Endothelial cell of umbilical vein (primary cell): ENCODE measurements at regions not wholly inside any gene's neighbourhood (a gene's known extent, or its start where the extent isn't known, plus 50 kb on each side); places are given as distances from the start of the nearest gene placed in this dataset.

ENCODE experiments used
- BruUV-seq: library from RNA; stranded (reverse); fragments of 400-500 nt; replicated peaks from 2 replicates; lab custom pipeline; 2021; lab: Mats Ljungman, UMichigan
- CTCF ChIA-PET: fragments of 300-600, 350-600 bp; sonication (Branson Sonifier 250); formaldehyde crosslinking; loops from one replicate; lab custom pipeline; 2021; ENCODE audit warnings: antibody characterized with exemption, inconsistent platforms; lab: Charles Lee
- POLR2A ChIA-PET: fragments of 300-600, 350-600 bp; sonication (Branson Sonifier 250); formaldehyde crosslinking; loops from one replicate; lab custom pipeline; 2021; ENCODE audit warnings: antibody characterized with exemption, inconsistent platforms; lab: Charles Lee
- DNase-seq: peaks from one replicate; pipeline ENCODE4 v3.0.0-alpha.2; 2011; ENCODE audit warnings: low read depth, low spot score
- FAIRE-seq: peaks from 2 replicates; lab custom pipeline; 2011; peaks lifted over from hg19 to GRCh38; lab: Jason Lieb, UNC
- H2AFZ ChIP-seq: 2 replicates; pipeline ENCODE4 v1.6.0; 2012; ENCODE audit warnings: low read depth, low read length, control low read depth, inconsistent platforms
- H3K27ac ChIP-seq: 2 replicates; pipeline ENCODE4 v1.5.1; 2011; ENCODE audit warnings: low read depth, mild to moderate bottlenecking, control low read depth, low read length, moderate library complexity; ENCODE audit not compliant: insufficient read depth
- H3K27me3 ChIP-seq, 2 experiments: 2 replicates each; pipeline versions ENCODE4 v1.6.0 to v1.6.1; 2011; ENCODE audit warnings: low read length in 2 of 2, mixed read lengths in 1 of 2; ENCODE audit not compliant: control insufficient read depth in 2 of 2, insufficient read depth in 2 of 2
- H3K36me3 ChIP-seq, 2 experiments: 2 replicates in 1 of 2; 3 replicates in 1 of 2; pipeline ENCODE4 v1.5.1; 2011; ENCODE audit warnings: low read length in 2 of 2, mild to moderate bottlenecking in 1 of 2, moderate library complexity in 1 of 2; ENCODE audit not compliant: control insufficient read depth in 2 of 2, insufficient read depth in 2 of 2; ENCODE audit errors: extremely low read depth in 1 of 2
- H3K4me1 ChIP-seq: 3 replicates; pipeline ENCODE4 v1.5.1; 2011; ENCODE audit warnings: mild to moderate bottlenecking, low read length; ENCODE audit not compliant: control insufficient read depth, insufficient read depth; ENCODE audit errors: extremely low read depth
- H3K4me2 ChIP-seq: 2 replicates; pipeline ENCODE4 v1.6.1; 2011; ENCODE audit warnings: low read length, control low read depth, mixed read lengths; ENCODE audit not compliant: insufficient read depth
- H3K4me3 ChIP-seq, 3 experiments: fragments of 200-600 bp in 1 of 3; sonication (generic), shearing (Covaris generic) in 1 of 3; replicated peaks in 1 of 3; 2 replicates each; pipeline ENCODE4 v1.5.1; 2011 to 2016; ENCODE audit warnings: control low read depth in 3 of 3, low read length in 3 of 3, mild to moderate bottlenecking in 2 of 3, inconsistent platforms in 1 of 3, low read depth in 1 of 3, moderate library complexity in 1 of 3; ENCODE audit not compliant: insufficient read depth in 1 of 3
- H3K79me2 ChIP-seq: 2 replicates; pipeline ENCODE4 v1.6.0; 2012; ENCODE audit warnings: low read length, inconsistent platforms; ENCODE audit not compliant: control insufficient read depth, insufficient read depth
- H3K9ac ChIP-seq: replicated peaks from 2 replicates; pipeline ENCODE3; 2011; ENCODE audit warnings: low read length, control low read depth; ENCODE audit not compliant: insufficient read depth; ENCODE audit errors: extremely low read depth
- H3K9me1 ChIP-seq: replicated peaks from 3 replicates; pipeline ENCODE4 v1.6.0; 2011; ENCODE audit warnings: mild to moderate bottlenecking, low read length; ENCODE audit not compliant: control insufficient read depth, insufficient read depth; ENCODE audit errors: extremely low read depth
- H3K9me3 ChIP-seq: replicated peaks from 2 replicates; pipeline ENCODE4 v1.5.1; 2012; ENCODE audit warnings: low read length, inconsistent platforms; ENCODE audit not compliant: control insufficient read depth, insufficient read depth
- H4K20me1 ChIP-seq: replicated peaks from 2 replicates; pipeline ENCODE3; 2011; ENCODE audit warnings: mild to moderate bottlenecking, low read length; ENCODE audit not compliant: control insufficient read depth, insufficient read depth; ENCODE audit errors: extremely low read depth
- EZH2 ChIP-seq: IDR thresholded peaks from 2 replicates; pipeline ENCODE4 v1.6.1; 2012; ENCODE audit warnings: borderline replicate concordance, low read depth, mild to moderate bottlenecking, moderate library complexity, low read length, inconsistent platforms; ENCODE audit not compliant: severe bottlenecking
- FOS ChIP-seq: IDR thresholded peaks from 2 replicates; pipeline ENCODE4 v1.6.1; 2011; ENCODE audit warnings: mild to moderate bottlenecking, low read length, moderate library complexity, borderline replicate concordance; ENCODE audit not compliant: insufficient read depth
- GATA2 ChIP-seq: IDR thresholded peaks from 2 replicates; pipeline ENCODE4 v1.7.0; 2011; ENCODE audit warnings: low read depth, mild to moderate bottlenecking, moderate library complexity, mixed read lengths, low read length; ENCODE audit not compliant: insufficient read length, insufficient read depth
- JUN ChIP-seq: IDR thresholded peaks from 2 replicates; pipeline ENCODE4 v1.6.1; 2011; ENCODE audit warnings: borderline replicate concordance, low read depth; ENCODE audit not compliant: insufficient read length, insufficient read depth
- MYC ChIP-seq: IDR thresholded peaks from one replicate; pipeline ENCODE4 v1.6.1; 2011; ENCODE audit warnings: mild to moderate bottlenecking, low read depth, low read length
- POLR2A ChIP-seq: IDR thresholded peaks from 2 replicates; pipeline ENCODE4 v1.6.1; 2012; ENCODE audit warnings: low read depth, mild to moderate bottlenecking, control low read depth, low read length
- POLR2AphosphoS5 ChIP-seq: IDR thresholded peaks from 2 replicates; pipeline ENCODE4 v1.6.1; 2012; ENCODE audit warnings: low read depth, mild to moderate bottlenecking, control low read depth, low read length, moderate library complexity; ENCODE audit not compliant: insufficient read depth
- dilution Hi-C: fragments of 300-500 bp; cut with MboI; formaldehyde crosslinking; loops from one replicate; pipeline ENCODE4 v1.15.0; 2019; ENCODE audit warnings: low sequenced_read_pairs; ENCODE audit not compliant: extremely low pct_ligation_motif_present
- intact Hi-C: fragments of 100-400 bp; cut with micrococcal nuclease; formaldehyde crosslinking; loops from one replicate; pipeline ENCODE4 v1.10.0; 2022
- TF ChIP-seq, protein P1 (sequence below), 2 donors: IDR thresholded peaks; 1 replicate in 1 of 2; 2 replicates in 1 of 2; pipeline ENCODE4 v1.5.1; 2011; ENCODE audit warnings: low read length in 2 of 2, mild to moderate bottlenecking in 2 of 2, moderate library complexity in 2 of 2, control low read depth in 1 of 2, inconsistent platforms in 1 of 2, low read depth in 1 of 2; ENCODE audit not compliant: insufficient read depth in 1 of 2; ENCODE audit errors: extremely low read depth in 1 of 2
- TF ChIP-seq, protein P2 (sequence below): IDR thresholded peaks from 2 replicates; pipeline ENCODE4 v1.6.1; 2011; ENCODE audit not compliant: insufficient read depth, insufficient read length

DNA sequence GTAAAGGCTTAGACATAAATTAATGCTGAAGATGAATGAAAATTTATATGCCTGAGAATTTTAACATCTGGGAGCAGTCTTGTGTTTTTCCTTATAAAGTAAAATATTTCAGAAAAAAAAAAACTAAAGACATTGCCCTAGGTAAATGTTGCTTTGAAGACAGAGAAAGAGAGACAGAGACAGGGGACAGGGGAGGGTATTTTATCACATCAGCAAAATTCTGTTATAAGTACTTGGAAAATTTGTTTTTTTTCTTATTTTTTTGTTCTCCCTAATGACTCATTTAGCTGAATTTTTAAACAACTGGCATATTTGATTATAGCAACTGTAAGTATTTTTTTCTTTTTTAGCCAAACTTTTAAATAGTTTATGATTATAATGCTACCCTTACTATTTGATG lies 1540.6 kb upstream of the GBE1 start:
- no peak overlapping the region for H2AFZ ChIP-seq
- ChIA-PET CTCF (no interaction called here), POLR2A (no interaction called here)
- no peaks in the 10 kb centered on the region for H3K9me1 ChIP-seq
- H4K20me1 ChIP-seq, result no peaks in the 10 kb centered on the region
- H3K4me3 ChIP-seq, result no peak overlapping the region
- H3K27ac ChIP-seq, result no peak overlapping the region
- TF ChIP-seq GATA2 (no peak), EZH2 (no peak), MYC (no peak), JUN (no peak)
- TF ChIP-seq, protein P1, sequence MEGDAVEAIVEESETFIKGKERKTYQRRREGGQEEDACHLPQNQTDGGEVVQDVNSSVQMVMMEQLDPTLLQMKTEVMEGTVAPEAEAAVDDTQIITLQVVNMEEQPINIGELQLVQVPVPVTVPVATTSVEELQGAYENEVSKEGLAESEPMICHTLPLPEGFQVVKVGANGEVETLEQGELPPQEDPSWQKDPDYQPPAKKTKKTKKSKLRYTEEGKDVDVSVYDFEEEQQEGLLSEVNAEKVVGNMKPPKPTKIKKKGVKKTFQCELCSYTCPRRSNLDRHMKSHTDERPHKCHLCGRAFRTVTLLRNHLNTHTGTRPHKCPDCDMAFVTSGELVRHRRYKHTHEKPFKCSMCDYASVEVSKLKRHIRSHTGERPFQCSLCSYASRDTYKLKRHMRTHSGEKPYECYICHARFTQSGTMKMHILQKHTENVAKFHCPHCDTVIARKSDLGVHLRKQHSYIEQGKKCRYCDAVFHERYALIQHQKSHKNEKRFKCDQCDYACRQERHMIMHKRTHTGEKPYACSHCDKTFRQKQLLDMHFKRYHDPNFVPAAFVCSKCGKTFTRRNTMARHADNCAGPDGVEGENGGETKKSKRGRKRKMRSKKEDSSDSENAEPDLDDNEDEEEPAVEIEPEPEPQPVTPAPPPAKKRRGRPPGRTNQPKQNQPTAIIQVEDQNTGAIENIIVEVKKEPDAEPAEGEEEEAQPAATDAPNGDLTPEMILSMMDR (IDR thresholded peaks at IDR 0.05; ENCODE audit: extremely low read depth in 1 of 2, insufficient read depth in 1 of 2, low read depth in 1 of 2, low read length in 2 of 2), result no peak
- no TSS peak for BruUV-seq
- no peaks in the 10 kb centered on the region for H3K27me3 ChIP-seq
- DNase-seq, result no peak
- H3K79me2 ChIP-seq, result no peaks in the 10 kb centered on the region
- no peak overlapping the region for H3K9ac ChIP-seq
- intact Hi-C loops, result no loop called here
- no peak for FAIRE-seq
- no peaks in the 10 kb centered on the region for H3K36me3 ChIP-seq
- dilution Hi-C loops, result no loop called here
- no peaks in the 10 kb centered on the region for H3K9me3 ChIP-seq
- no peak overlapping the region for H3K4me2 ChIP-seq
- H3K4me1 ChIP-seq, result no peaks in the 10 kb centered on the region

DNA sequence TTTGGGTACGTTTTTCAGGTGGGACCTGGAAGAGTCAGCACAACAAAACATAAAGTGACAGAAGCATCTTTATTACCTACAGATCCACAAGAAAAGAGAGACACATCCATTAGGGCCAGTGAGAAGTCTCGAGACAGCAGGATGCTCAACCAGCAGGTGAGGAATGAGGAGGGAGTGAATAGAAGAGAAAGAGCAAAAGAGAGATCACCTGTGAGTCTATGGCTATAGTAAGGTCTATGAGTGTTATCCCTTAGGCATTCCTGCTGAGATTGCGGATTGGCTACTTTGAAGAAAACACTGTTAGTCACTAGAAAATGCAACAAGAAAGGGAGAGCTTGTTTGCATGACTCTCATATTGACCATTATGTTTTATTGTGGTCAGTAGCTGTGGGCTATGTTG lies 1556.2 kb upstream of the GBE1 start:
- intact Hi-C loops, result no loop called here
- Histone ChIP-seq H3K4me2 (no peak overlapping the region), H3K9me3 (peaks cover 3% of the 10 kb centered on the region), H3K79me2 (no peaks in the 10 kb centered on the region), H3K36me3 (no peaks in the 10 kb centered on the region), H3K4me1 (no peaks in the 10 kb centered on the region), H3K27ac (no peak overlapping the region), H3K27me3 (no peaks in the 10 kb centered on the region), H3K9ac (no peak overlapping the region), H3K4me3 (no peak overlapping the region), H3K9me1 (no peaks in the 10 kb centered on the region), H4K20me1 (no peaks in the 10 kb centered on the region), H2AFZ (no peak overlapping the region)
- POLR2A ChIA-PET, result no interaction called here
- TF ChIP-seq, protein P2, sequence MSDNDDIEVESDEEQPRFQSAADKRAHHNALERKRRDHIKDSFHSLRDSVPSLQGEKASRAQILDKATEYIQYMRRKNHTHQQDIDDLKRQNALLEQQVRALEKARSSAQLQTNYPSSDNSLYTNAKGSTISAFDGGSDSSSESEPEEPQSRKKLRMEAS, result no peak
- TF ChIP-seq POLR2AphosphoS5 (no peak), MYC (no peak), EZH2 (no peak), GATA2 (no peak), POLR2A (no peak), JUN (no peak), FOS (no peak)
- TF ChIP-seq, protein P1 (IDR thresholded peaks at IDR 0.05; ENCODE audit: extremely low read depth in 1 of 2, insufficient read depth in 1 of 2, low read depth in 1 of 2, low read length in 2 of 2), result no peak
- BruUV-seq, result no TSS peak
- DNase-seq (no peak), FAIRE-seq (no peak)
- CTCF ChIA-PET, result no interaction called here
- dilution Hi-C loops, result no loop called here
